HG03196 (cell line): ENCODE measurements at regions not wholly inside any gene's neighbourhood (a gene's known extent, or its start where the extent isn't known, plus 50 kb on each side); places are given as distances from the start of the nearest gene placed in this dataset.
"Not testable (repeated sequence)": the region's sequence is repeated elsewhere in the genome, so short reads cannot be mapped to it uniquely, and the experiment has no call there.

Source experiments
- ATAC-seq: cut with Tn5 transposase; IDR thresholded peaks from one replicate; pipeline ENCODE4 v1.9.1; 2021; ENCODE audit not compliant: unreplicated experiment

DNA sequence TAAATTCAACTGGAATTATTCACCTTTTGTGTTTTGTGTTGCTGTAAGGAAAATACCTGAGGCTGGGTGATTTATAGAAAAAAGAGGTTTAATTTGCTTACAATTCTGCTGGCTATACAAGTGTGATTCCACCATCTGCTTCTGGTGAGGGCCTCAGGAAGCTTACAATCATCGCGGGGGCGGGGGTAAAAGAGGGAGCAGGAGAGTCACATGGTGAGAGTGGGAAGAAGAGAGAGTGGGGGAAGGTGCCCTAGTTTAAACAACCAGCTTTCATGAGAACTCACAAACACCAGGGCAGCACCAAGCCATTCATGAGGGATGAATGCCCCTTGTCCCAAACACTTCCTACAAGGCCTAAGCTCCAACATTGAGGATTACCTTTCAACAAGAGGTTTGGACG, 760.7 kb upstream of the PCDH9 start:
- no peak for ATAC-seq

DNA sequence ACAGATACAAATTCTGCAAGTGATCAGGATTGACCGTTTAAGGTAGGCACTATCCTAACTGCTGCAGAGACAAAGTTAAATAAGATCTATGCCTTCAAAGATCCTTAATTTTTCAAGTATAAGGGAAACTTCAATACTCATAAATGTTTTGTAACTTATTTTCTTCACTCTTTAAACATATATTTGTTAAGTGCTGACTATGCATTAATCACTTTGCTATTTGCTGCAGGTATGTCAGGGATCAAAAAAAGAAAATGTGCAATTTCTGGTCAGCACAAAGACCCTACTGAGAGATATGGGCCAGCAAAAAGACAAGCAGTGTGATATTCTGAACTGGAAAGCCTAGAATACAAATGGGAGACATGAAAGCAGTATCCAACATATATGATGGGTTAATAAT, 756.1 kb upstream of the PCDH9 start:
- no peak for ATAC-seq

DNA sequence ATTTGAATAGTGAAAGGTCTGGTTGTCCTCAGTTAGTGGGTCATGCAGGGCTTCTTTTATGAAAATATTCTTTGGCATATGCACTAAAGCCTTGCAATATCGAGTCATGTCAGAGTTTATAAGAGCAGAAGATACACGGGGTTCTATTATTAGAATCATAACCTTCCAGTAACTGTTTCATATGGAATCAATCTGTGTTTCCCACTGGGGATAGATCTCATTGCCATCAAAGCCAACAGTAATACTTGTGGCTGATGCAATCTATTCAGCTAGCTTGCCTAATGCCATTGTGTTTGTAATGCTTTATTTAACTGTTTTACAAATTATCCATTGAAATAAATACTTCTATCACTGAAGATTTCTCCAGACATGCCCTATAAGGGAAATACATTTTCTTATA, 746.9 kb upstream of the PCDH9 start:
- ATAC-seq, result no peak

DNA sequence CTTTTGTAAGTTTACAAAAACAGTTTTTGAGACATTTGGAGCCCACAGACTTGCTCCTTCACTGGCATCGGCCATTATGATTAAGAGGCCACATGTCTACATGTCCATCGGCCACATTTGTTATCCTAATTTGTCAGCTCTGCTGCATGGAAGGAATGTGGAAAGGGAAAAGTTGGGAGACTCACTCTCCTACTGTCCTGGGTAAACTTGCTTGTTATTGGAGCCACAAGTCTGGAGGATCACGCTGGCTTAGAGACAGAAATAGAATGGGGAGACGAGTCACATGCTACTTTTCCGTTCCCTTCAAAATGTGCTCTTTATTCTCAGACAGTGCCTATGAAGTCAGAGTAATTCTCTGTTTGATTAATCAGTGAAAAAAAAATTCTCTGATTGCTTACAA, 741.2 kb upstream of the PCDH9 start:
- no peak for ATAC-seq

DNA sequence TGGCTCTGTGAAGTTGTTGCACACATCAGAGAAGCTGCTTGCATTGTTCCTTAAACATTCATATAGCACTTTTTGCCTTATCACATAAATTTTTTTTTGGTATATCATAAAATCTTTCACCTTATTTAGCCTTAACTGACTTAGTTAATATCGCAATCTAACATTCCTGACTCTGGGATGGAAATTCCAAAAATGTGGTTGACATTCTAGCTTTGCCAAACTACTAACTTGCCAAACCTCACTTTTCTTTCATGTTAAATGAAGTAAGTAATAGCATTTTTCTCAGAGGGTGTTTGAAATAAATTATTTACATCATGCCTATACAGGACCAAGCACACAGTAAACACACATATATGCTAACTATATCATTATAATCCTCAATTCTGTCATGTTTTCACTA, 736.9 kb upstream of the PCDH9 start:
- ATAC-seq, result no peak

DNA sequence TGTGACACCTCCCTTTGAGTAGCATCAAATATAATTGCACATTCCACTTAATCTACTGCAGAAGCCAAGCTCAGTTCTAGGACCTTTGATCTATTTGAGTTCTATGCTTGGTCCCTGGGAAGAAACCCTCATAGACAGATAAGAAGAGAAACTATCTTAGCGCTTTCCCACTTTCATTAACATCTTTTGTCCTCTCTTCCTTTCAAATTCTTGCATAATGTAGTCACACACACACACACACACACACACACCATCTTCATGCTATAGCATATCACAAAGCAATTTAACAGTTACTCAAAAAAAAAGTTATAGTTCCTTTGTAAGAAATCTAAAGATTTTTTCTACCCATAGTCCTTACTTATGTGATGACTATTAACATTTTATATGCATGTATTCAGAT, 735.9 kb upstream of the PCDH9 start:
- no peak for ATAC-seq

DNA sequence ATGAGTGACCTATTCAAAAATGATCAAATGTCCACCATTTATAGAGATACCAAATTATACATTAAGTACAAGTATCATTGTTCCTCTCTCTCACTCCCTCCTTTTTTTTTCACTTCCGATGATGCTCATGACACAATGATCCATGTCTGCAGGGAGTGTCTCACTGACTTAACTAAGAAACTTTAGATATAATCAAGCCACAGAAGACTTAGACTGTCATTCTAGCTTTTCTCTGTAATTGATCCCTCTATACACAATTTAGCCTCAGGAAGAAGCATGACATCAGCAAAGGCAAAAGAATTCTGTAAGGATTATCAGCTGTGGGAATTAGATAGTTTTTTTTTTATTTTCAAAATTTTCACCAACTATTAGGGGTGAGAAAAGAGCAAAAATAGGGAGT, 734.9 kb upstream of the PCDH9 start:
- ATAC-seq, result no peak

DNA sequence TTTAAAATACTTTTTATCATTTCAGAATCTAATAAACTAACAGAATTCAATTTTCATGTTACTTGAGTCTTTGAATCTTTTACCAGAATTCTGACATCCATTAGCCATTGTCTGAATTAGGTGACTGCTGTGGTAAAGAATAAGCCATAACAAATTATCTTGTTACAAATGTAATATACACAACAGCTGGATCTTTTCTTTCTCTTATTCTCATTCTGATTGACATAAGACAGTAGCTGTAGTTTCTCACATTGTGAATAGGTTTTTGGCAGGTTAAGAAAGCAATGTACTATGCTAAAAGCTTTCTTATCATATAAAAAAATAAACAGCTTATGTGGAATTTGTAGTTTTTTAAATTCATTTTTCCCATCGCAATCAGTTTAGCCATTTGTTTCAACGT, 734.0 kb upstream of the PCDH9 start:
- no peak for ATAC-seq

DNA sequence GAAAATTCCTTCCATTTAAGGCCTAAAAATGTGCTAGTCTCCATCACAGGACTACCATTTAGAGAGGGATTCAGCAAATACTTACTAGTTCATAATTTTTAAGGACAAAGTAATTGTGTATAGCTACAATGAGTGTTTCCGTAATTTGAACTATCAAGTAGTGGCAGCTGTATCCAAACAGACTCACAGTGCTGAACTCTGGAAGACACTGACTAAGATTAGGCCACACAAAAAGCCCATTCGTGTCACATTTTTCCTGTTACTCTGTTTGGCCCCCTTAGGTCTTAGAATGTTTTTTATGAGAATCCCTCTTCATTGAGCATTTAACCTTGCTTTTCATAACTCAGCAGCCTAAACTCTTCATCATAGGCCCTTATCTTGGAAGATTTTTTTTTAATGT, 731.2 kb upstream of the PCDH9 start:
- no peak for ATAC-seq

DNA sequence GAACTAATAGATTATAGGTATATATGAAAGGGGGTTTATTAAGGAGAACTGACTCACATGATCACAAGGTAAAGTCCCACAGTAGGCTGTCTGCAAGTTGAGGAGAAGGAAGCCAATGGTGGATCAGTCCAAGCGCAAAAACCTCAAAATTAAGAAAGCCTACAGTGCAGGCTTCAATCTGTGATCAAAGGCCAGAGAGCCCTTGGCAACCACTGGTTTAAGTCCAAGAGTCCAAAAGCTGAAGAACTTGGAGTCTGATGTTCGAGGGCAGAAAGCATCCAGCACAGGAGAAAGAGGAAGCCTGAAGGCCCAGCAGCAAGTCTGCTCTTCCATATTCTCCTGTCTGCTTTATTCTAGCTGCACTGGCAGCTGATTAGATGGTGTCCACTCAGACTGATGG, 721.3 kb upstream of the PCDH9 start:
- no peak for ATAC-seq

DNA sequence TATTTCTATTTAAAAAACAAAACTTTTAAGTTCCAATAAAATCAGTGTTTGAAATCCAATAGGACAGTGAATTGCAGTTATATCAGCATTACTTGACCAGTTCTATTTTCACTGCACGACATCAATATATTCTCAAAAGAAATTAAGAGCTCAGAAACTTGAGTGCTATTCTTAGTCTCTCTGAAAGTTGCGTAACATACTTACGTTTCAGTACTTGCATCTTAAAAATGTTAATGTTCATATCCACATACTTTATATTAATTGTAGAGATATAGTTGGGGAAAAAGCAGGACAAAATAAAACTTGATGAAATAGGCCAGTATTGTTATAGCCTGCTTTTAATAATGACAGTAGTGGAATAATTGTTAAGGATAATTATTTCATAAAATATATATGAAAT, 720.5 kb upstream of the PCDH9 start:
- ATAC-seq, result no peak

DNA sequence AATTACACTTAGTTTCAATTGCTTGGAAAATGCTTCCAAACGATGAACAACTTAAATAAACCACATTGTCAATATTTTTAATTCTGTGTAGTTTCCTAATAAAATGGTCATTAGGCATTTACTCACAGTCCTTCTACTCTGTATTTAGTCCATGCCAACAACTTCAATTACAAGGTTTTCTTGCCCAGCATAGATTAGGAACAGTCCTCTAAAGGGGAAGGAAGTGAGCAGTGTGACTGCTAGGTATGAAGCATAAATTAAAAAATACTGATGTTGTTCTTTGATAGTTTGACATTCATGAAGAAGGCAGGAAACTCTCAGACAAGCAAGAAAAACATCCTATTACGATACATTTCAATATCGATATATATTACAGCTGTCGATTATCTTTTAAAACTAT, 716.0 kb upstream of the PCDH9 start:
- no peak for ATAC-seq

DNA sequence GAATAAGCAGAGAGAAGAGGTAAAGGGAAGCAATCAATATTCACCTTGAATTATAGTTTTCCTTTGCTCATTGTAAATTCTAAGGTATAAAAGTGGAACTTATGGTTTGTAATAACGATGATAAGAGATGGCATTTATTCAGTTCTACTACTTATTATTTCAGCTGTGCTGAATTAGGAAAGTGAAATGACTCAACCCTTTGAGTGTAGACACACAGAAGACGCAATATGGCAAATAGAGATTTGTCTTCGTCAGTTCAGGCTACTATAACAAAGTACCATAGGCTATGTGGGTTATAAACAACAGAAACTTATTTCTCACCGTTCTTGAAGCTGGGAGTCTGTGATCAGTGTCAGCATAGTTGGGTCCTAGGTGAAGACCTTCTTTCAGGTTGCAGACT, 713.0 kb upstream of the PCDH9 start:
- ATAC-seq, result no peak

DNA sequence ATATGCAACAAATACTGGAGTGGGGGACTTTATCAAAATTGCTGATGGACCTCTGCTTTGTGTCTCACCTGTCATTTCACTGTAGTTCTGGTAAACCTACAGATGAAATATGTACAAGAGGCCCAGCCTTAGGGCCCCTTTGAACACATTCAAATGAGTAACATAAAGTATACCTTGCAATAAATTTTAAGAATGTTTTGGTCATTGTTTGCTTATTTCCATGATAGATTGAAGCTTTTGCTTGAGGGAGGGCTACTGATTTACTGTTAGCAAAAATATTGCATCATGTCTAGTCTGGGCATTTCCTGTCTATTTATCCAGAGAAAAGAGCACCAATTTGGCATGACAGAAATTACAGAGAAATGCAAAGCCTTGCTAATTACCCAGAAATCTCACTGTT, 705.5 kb upstream of the PCDH9 start:
- no peak for ATAC-seq

DNA sequence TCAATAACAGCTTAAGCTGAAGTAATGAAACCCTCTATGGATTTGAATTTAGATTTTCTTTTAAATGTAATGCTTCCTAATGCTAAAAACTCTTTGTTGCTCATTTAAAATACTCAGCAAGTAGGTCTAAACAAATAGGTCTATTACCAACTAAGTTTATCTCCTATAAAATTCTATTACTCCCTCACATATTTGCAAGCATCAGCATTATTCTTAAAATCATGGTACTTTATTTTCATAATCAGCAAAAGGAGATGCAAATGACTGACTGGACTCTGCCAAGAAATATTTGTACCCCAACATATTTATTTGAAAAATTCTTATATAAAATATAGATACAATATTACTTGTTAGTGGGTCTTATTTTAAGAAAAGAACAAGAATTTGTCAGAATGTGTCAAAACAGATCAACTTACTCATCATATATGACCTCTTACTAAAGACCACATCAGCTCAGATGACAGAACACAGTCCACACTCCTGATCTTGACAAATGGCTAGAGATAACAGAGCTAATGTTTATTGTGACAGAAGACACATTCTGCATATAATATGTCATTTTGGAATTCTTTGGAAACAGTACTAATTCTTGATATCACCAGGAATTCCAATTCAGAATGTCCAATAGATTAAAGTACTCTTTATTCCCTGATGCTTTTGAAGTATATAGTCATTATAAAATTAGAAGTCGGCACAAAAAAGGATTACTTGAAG, 704.6 kb upstream of the PCDH9 start:
- ATAC-seq, result no peak

DNA sequence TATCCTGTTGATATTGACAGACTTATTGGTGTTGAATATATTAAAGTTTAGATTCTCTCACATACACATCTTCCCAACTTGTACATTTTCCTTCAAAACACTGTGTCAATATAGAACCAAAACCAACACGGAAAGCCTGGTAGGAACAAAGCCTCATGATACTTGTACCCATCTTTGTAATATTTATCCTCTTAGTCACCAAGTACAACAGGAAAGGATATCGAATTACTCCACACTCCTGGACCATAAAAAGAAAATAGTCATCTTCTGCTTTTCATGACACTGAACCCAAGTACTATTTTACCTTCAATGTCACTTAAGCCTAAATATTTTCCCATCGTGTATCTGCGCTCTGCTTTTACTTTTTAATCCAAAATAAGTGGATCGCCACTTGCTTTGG, 702.9 kb upstream of the PCDH9 start:
- ATAC-seq, result no peak

DNA sequence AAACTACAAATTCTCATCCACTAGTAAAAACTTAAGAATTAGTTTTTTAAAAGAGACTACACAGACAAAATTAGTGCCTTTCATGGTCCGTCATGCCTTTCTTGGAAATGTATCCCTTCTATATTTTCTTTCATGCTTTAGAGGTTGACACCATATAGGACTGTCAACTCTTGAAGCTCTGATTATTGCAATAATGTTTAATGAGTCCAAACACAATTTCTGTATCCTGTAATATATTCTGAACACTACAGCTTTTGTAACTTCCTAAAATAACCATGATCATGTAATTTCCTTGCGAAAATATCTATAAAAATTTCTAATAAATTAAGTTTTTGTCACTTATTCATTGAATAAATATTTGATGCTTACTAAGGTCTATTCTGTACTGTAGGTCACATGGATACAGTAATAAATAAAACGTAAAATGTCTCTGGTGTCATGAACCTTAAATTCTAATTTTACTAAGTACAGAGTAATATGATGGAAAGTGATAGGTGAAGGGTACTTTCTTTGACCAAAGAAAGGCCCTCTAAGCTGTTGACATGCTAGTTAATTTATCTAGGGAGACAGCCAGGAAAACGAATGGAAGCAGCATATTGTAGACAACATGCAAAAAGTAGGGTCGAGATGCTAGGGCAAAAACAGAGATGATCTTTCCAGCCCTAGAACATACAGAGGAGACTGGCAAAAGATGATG, 687.3 kb upstream of the PCDH9 start:
- ATAC-seq, result no peak

DNA sequence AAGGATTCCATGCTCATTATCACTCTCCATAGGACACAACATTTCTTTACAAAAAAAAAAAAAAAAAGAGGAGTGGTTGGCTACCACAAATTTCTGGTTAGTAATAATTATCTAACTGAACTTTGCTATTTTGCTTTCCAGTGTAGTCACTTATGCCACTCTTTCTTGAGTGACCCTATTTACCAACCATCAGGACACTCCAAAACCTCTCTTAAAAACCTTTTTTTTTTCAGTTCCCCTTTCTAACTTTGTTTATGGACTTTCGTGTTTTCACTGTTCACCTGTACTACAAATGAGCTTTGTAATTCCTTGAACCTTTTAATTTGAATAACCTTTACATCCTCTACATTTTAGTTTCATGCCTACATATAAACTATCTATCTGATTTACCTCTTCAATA, 686.5 kb upstream of the PCDH9 start:
- ATAC-seq, result no peak

DNA sequence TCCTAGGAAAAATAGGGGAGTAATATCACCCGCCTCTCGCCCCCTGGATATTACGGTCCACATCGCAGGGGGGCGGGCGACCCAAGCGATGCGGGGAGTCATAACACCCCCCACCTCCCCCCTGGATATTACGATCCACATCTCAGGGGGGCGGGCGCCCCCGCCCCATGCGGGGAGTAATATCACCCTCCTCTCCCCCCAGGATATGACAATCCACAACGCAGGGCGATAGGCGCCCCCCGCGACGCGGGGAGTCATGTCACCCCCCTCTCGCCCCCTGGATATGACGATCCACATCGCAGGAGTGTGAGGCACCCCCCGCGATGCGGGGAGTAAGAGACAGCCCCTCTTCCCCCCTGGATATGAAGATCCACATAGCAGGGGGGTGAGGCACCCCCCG, 684.4 kb upstream of the PCDH9 start:
- no peak for ATAC-seq

DNA sequence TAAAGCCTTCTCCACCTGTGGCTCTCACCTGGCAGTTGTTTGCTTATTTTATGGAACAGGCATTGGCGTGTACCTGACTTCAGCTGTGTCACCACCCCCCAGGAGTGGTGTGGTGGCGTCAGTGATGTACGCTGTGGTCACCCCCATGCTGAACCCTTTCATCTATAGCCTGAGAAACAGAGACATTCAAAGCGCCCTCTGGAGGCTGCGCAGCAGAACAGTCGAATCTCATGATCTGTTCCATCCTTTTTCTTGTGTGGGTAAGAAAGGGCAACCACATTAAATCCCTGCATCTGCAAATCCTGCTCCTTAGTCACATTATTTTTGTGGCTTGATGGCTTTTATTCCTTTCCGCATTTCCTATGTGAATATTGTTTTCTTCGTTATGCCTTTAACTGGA, 672.8 kb upstream of the PCDH9 start:
- not testable (repeated sequence) for ATAC-seq

DNA sequence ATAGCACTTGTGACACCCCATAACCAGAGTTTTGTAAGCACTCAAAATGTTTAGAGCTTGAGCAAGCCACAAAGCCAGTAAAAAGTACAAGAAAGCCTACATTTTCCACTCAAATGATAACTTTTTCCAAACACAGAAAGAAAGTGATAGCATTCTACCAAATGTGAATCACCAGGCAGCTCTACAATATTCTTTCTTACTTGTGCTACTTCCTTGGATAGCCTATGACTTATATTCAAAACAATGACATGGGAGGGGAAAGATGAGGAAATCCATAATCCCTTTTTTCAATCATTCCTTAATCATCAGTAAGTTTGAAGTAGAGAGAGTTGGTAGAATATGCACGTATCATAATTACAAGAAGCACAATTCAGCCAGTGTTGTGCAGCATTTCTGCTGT, 650.8 kb upstream of the PCDH9 start:
- ATAC-seq, result no peak

DNA sequence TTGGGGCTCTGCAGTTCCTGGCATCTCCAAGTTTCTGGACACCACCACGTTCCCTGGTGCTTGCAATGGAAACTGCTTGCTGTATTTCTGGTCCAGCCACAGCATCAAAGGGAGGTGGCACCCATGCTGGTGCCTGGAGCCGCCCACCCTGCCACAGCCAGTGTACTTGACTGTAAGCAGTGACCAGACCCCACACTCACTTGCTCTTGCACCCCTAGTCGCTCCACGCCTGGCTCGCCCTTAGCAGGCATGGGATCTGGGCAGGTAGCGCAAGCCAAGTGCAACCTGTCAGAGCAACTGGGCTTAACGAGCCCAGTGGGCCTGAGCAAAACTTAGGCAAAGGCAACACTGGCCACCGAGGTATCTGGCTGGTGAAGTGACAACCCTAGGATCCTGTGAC, 648.2 kb upstream of the PCDH9 start:
- ATAC-seq, result no peak

DNA sequence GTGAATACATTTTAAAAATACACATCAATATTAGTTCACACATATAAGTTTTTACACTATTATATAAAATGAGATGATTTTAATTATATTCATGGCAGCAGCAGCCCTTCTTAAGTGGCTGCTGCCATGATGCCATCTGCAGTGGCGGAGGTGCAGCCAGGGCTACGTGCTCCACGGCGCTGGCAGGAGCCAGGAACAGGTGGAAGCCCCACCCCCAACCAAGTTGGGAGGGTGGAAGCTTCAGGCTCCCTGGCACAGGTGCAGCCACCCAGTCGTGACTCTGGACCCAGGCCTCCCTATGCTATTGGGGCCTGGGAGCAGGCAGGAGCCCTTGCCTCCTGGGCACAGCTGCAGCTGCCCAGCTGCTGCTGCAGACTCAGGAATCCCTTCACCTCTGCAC, 646.9 kb upstream of the PCDH9 start:
- no peak for ATAC-seq
